Ishikawa (cell line): ENCODE measurements at regions not wholly inside any gene's neighbourhood (a gene's known extent, or its start where the extent isn't known, plus 50 kb on each side); places are given as distances from the start of the nearest gene placed in this dataset.

Experiments
- CEBPB ChIP-seq: IDR thresholded peaks from 2 replicates; pipeline ENCODE4 v1.6.1; 2012
- RAD21 ChIP-seq: IDR thresholded peaks from 2 replicates; pipeline ENCODE4 v1.6.1; 2012; ENCODE audit warnings: low read depth
- TAF1 ChIP-seq: IDR thresholded peaks from 2 replicates; pipeline ENCODE4 v1.6.1; 2012; ENCODE audit warnings: low read depth, mild to moderate bottlenecking
- TF ChIP-seq, protein P1 (sequence below): IDR thresholded peaks from 2 replicates; pipeline ENCODE4 v1.6.1; 2012

DNA sequence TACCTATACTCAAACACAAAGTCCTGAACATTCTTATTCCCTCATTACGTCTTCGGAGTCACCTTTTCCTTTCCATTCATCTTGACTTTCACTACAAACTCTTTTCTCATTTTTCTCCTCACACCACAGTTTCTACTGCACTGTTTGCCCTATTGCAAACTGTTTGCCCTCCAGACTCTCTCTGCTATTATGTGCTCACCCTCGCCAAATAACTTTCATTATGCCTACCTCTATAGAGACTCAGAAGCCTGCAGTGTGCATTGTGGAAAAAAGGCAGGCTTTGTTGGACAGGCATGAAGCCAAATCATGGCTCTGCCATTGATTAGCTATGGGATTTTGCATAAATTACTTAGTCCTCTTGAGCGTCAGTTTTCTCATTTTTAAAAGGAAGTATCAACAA lies 246.6 kb upstream of the CCDC196 start:
- TF ChIP-seq TAF1 (no peak), CEBPB (no peak), RAD21 (no peak)
- TF ChIP-seq, protein P1, sequence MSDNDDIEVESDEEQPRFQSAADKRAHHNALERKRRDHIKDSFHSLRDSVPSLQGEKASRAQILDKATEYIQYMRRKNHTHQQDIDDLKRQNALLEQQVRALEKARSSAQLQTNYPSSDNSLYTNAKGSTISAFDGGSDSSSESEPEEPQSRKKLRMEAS, result no peak
